ENCODE measurements at regions not wholly inside any gene's neighbourhood (a gene's known extent, or its start where the extent isn't known, plus 50 kb on each side); places are given as distances from the start of the nearest gene placed in this dataset.

- peaks cover 0 to 11% (median 3%) of the 10 kb centered on the region in 4 donors for H3K4me1 ChIP-seq
- no peaks in the 10 kb centered on the region for H3K9me3 ChIP-seq
- H3K4me3 ChIP-seq, result no peak overlapping the region
- peak overlapping the region in 1 of 4 donors; percentile 23 for H3K27ac ChIP-seq (replicated peaks in 1 of 4)
- H3K36me3 ChIP-seq, result no peaks in the 10 kb centered on the region
- H3K27me3 ChIP-seq, result no peaks in the 10 kb centered on the region
- intact Hi-C loops (cut with DNase I), result no loop called here
- TF ChIP-seq POLR2A (IDR thresholded peaks at IDR 0.05; ENCODE audit: low read depth) (no peak), EP300 (IDR thresholded peaks at IDR 0.05) (no peak), POLR2AphosphoS5 (IDR thresholded peaks at IDR 0.05) (no peak), CTCF (IDR thresholded peaks at IDR 0.05) (no peak)
- DNase-seq (ENCODE audit: extremely low spot score), result no peak
- 95% methylated on average over 17 of the region's 17 CpGs for WGBS
Measured at GRCh38 chr2:20537423-20538307, 90.8 kb downstream of the RHOB start.

GRCh38 chr2:20538308-20539132 is 91.6 kb downstream of the RHOB start:
- no peaks in the 10 kb centered on the region for H3K27me3 ChIP-seq
- H3K4me3 ChIP-seq, result no peak overlapping the region
- no peak for DNase-seq (ENCODE audit: extremely low spot score)
- intact Hi-C loops (cut with DNase I), result no loop called here
- H3K9me3 ChIP-seq, result no peaks in the 10 kb centered on the region
- H3K27ac ChIP-seq (replicated peaks in 1 of 4), result no peak overlapping the region
- 89% methylated on average over 7 of the region's 8 CpGs for WGBS
- H3K4me1 ChIP-seq, result peaks cover 3 to 5% (median 5%) of the 10 kb centered on the region in 4 donors
- TF ChIP-seq POLR2A (IDR thresholded peaks at IDR 0.05; ENCODE audit: low read depth), result no peak
- TF ChIP-seq EP300 (IDR thresholded peaks at IDR 0.05), result no peak
- no peak for TF ChIP-seq POLR2AphosphoS5 (IDR thresholded peaks at IDR 0.05)
- no peak for TF ChIP-seq CTCF (IDR thresholded peaks at IDR 0.05)
- no peaks in the 10 kb centered on the region for H3K36me3 ChIP-seq

DNA sequence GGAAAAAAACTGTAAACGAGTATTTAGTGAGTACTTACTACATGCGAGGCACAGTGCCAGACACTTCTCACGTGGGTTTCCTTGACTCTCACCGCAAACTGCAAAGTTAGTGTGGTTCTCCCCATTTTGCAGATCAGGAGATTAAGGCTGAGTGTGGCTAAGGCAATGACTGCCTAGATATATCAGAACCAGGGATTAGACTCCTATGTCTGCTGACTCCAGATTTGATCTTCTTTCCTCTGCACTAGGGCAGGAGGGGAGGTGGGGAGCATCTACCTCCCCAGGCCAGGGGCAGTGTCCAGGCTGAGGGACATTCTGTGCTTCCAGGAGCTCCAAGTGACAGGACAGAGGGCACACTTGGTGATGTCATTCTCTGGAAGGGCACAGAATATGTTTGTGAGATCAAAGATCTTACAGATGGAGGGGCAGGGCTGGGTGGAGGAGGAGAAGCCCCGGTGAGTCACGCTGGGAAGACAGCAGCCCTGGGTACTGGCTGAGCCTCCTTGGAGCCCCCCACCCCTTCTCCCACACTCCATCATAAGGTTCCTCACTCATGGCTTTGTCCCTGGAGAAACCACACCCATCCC is 92.4 kb downstream of the RHOB start:
- Histone ChIP-seq H3K36me3 (no peaks in the 10 kb centered on the region), H3K9me3 (no peaks in the 10 kb centered on the region), H3K27ac (replicated peaks in 1 of 4) (peak overlapping the region in 3 of 4 donors; percentile 37 to 57 (median 37)), H3K27me3 (no peaks in the 10 kb centered on the region), H3K4me1 (peaks cover 0 to 11% (median 7%) of the 10 kb centered on the region in 4 donors), H3K4me3 (no peak overlapping the region)
- DNase-seq (ENCODE audit: extremely low spot score), result no peak
- intact Hi-C loops (cut with DNase I), result no loop called here
- 85% methylated on average over 6 of the region's 6 CpGs for WGBS
- TF ChIP-seq POLR2AphosphoS5 (IDR thresholded peaks at IDR 0.05) (no peak), POLR2A (IDR thresholded peaks at IDR 0.05; ENCODE audit: low read depth) (no peak), CTCF (IDR thresholded peaks at IDR 0.05) (no peak), EP300 (IDR thresholded peaks at IDR 0.05) (no peak)

DNA sequence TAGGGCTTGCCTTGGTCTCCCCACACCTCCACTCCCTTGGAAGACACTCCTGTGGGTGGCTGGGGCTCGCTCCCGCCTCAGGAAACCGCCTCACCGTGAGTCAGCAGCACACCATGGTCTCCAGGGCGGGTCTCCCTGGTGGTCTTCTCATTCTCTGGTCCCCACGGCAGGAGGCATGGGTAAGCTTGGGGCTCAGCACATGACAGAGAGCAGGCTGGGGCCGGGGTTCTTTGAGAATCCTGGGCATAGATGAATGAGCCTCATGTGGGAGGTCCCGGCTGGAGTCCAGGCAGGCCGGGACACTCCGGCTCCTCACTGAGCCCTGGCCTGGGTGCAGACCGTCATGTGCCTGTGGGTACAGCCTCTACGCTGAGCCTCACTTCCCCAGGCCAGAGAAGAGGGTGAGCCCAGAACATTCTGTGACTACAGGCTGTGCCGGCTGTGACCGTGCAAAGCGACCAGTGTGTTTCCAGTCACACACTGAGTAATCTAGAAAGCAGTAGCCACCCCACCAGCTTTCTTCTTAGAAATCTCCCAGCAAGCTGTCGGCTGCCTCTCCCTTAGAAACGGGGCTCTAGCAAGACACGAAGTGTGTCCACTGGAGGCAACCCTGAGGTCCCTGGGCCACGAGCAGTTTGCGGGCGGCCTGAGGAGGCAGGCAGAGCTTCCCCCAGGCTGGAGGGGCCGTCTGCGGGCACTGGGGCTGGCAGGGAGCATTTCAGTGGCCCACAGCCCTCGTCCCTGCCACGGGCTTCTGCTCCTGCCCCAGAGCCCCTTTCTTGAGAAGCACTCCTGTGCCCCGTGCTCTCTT is 93.1 kb downstream of the RHOB start:
- WGBS, result 90% methylated on average over 21 of the region's 26 CpGs
- Histone ChIP-seq H3K4me1 (peaks cover 0 to 12% (median 7%) of the 10 kb centered on the region in 4 donors), H3K27me3 (no peaks in the 10 kb centered on the region), H3K9me3 (no peaks in the 10 kb centered on the region), H3K27ac (replicated peaks in 1 of 4) (peak overlapping the region; percentile 10 to 57 (median 37)), H3K36me3 (no peaks in the 10 kb centered on the region), H3K4me3 (no peak overlapping the region)
- DNase-seq (ENCODE audit: extremely low spot score), result no peak
- TF ChIP-seq POLR2AphosphoS5 (IDR thresholded peaks at IDR 0.05) (peak; percentile 34 to 35), POLR2A (IDR thresholded peaks at IDR 0.05; ENCODE audit: low read depth) (no peak), CTCF (IDR thresholded peaks at IDR 0.05) (no peak), EP300 (IDR thresholded peaks at IDR 0.05) (peak; percentile 30)
- intact Hi-C loops (cut with DNase I), result no loop called here
